Caco-2 (cell line): ENCODE measurements at regions not wholly inside any gene's neighbourhood (a gene's known extent, or its start where the extent isn't known, plus 50 kb on each side); places are given as distances from the start of the nearest gene placed in this dataset.

Experiments
- BruUV-seq: library from RNA; stranded (reverse); fragments of 400-500 nt; replicated peaks from 2 replicates; lab custom pipeline; 2021; lab: Mats Ljungman, UMichigan
- CTCF ChIA-PET: fragments of 300-600 bp; sonication (Branson Sonifier 250); formaldehyde crosslinking; loops from one replicate; lab custom pipeline; 2022; ENCODE audit warnings: antibody characterized with exemption; lab: Charles Lee
- POLR2A ChIA-PET: fragments of 300-600 bp; sonication (Branson Sonifier 250); formaldehyde crosslinking; loops from one replicate; lab custom pipeline; 2022; ENCODE audit warnings: antibody characterized with exemption; lab: Charles Lee
- DNase-seq, 2 experiments: peaks; one replicate each; pipeline versions ENCODE4 v3.0.0 to v3.0.0-alpha.2; 2020 to 2022
- H3K27me3 ChIP-seq: replicated peaks from 2 replicates; pipeline ENCODE4 v1.6.0; 2011; ENCODE audit warnings: low read length; ENCODE audit not compliant: control insufficient read depth, insufficient read depth
- H3K36me3 ChIP-seq: 2 replicates; pipeline ENCODE4 v1.5.1; 2011; ENCODE audit warnings: low read length; ENCODE audit not compliant: control insufficient read depth, insufficient read depth
- H3K4me1 ChIP-seq: fragments of 250-450 bp; sonication (Bioruptor Pico); 2 replicates; pipeline ENCODE4 v1.5.1; 2020; ENCODE audit warnings: mild to moderate bottlenecking
- H3K4me3 ChIP-seq: 2 replicates; pipeline ENCODE4 v1.5.1; 2011; ENCODE audit warnings: low read depth, mild to moderate bottlenecking, control low read depth, low read length
- H3K9me3 ChIP-seq: fragments of 250-450 bp; sonication (Bioruptor Pico); 2 replicates; pipeline ENCODE4 v1.5.1; 2020; ENCODE audit warnings: mild to moderate bottlenecking, moderate library complexity
- H3K27ac Mint-ChIP-seq: one replicate; pipeline ENCODE4 v1.8.0; 2022; ENCODE audit warnings: mixed read lengths; ENCODE audit not compliant: unreplicated experiment
- H3K27me3 Mint-ChIP-seq: one replicate; pipeline ENCODE4 v1.8.0; 2022; ENCODE audit warnings: mixed read lengths; ENCODE audit not compliant: insufficient read depth, unreplicated experiment
- H3K36me3 Mint-ChIP-seq: one replicate; pipeline ENCODE4 v1.8.0; 2022; ENCODE audit warnings: mild to moderate bottlenecking, mixed read lengths; ENCODE audit not compliant: insufficient read depth, unreplicated experiment
- H3K4me1 Mint-ChIP-seq: one replicate; pipeline ENCODE4 v1.8.0; 2022; ENCODE audit warnings: low read depth, mixed read lengths; ENCODE audit not compliant: unreplicated experiment
- H3K4me3 Mint-ChIP-seq: one replicate; pipeline ENCODE4 v1.8.0; 2022; ENCODE audit warnings: mild to moderate bottlenecking, moderate library complexity, mixed read lengths; ENCODE audit not compliant: unreplicated experiment
- H3K9me3 Mint-ChIP-seq: one replicate; pipeline ENCODE4 v1.8.0; 2022; ENCODE audit warnings: mixed read lengths; ENCODE audit not compliant: unreplicated experiment
- CTCF ChIP-seq, 2 experiments: fragments of 200-600 bp in 1 of 2; IDR thresholded peaks; 1 replicate in 1 of 2; 2 replicates in 1 of 2; pipeline versions ENCODE4 v1.5.1 to v1.8.0; 2011 to 2022; ENCODE audit warnings: antibody characterized with exemption in 1 of 2, control low read depth in 1 of 2, inconsistent platforms in 1 of 2, low read depth in 1 of 2, low read length in 1 of 2, mild to moderate bottlenecking in 1 of 2, moderate library complexity in 1 of 2; ENCODE audit not compliant: insufficient read depth in 1 of 2, severe bottlenecking in 1 of 2, unreplicated experiment in 1 of 2
- intact Hi-C: fragments of 100-400 bp; cut with micrococcal nuclease; formaldehyde crosslinking; loops from one replicate; pipeline ENCODE4 v1.10.0; 2022; ENCODE audit not compliant: unreplicated experiment

- H3K4me3 Mint-ChIP-seq: no peak overlapping the region
- Histone ChIP-seq H3K4me1 (peaks cover 9% of the 10 kb centered on the region), H3K9me3 (no peaks in the 10 kb centered on the region), H3K36me3 (no peaks in the 10 kb centered on the region), H3K27me3 (no peaks in the 10 kb centered on the region), H3K4me3 (no peak overlapping the region)
- no peak overlapping the region for H3K27ac Mint-ChIP-seq
- H3K27me3 Mint-ChIP-seq: peaks cover 7% of the 10 kb centered on the region
- CTCF ChIA-PET: no interaction called here
- DNase-seq: no peak
- H3K9me3 Mint-ChIP-seq: no peaks in the 10 kb centered on the region
- H3K4me1 Mint-ChIP-seq: no peaks in the 10 kb centered on the region
- TF ChIP-seq CTCF (IDR thresholded peaks at IDR 0.05; ENCODE audit: insufficient read depth in 1 of 2, low read depth in 1 of 2, low read length in 1 of 2, severe bottlenecking in 1 of 2, unreplicated experiment in 1 of 2): no peak
- no TSS peak for BruUV-seq
- POLR2A ChIA-PET: no interaction called here
- intact Hi-C loops: no loop called here
- no peaks in the 10 kb centered on the region for H3K36me3 Mint-ChIP-seq
Observed at GRCh38 chr22:47594836-47595521, 832.5 kb downstream of the TBC1D22A start.

- intact Hi-C loops: no loop called here
- H3K27me3 ChIP-seq: no peaks in the 10 kb centered on the region
- no peaks in the 10 kb centered on the region for H3K36me3 Mint-ChIP-seq
- no peak for TF ChIP-seq CTCF (IDR thresholded peaks at IDR 0.05; ENCODE audit: insufficient read depth in 1 of 2, low read depth in 1 of 2, low read length in 1 of 2, severe bottlenecking in 1 of 2, unreplicated experiment in 1 of 2)
- DNase-seq: no peak
- no peaks in the 10 kb centered on the region for H3K36me3 ChIP-seq
- H3K27me3 Mint-ChIP-seq: peaks cover 10% of the 10 kb centered on the region
- no peaks in the 10 kb centered on the region for H3K9me3 ChIP-seq
- H3K4me1 Mint-ChIP-seq: no peaks in the 10 kb centered on the region
- no peak overlapping the region for H3K27ac Mint-ChIP-seq
- CTCF ChIA-PET: no interaction called here
- BruUV-seq: no TSS peak
- no peak overlapping the region for H3K4me3 ChIP-seq
- H3K4me1 ChIP-seq: peaks cover 9% of the 10 kb centered on the region
- POLR2A ChIA-PET: no interaction called here
- H3K9me3 Mint-ChIP-seq: no peaks in the 10 kb centered on the region
- no peak overlapping the region for H3K4me3 Mint-ChIP-seq
Observed at GRCh38 chr22:47593911-47594311, 831.5 kb downstream of the TBC1D22A start.

GRCh38 chr22:47593291-47593690, 830.8 kb downstream of the TBC1D22A start:
- H3K9me3 Mint-ChIP-seq: no peaks in the 10 kb centered on the region
- no TSS peak for BruUV-seq
- no peaks in the 10 kb centered on the region for H3K27me3 ChIP-seq

More at GRCh38 chr22:47593291-47593690, 830.8 kb downstream of the TBC1D22A start:
- intact Hi-C loops: no loop called here
- H3K4me1 Mint-ChIP-seq: no peaks in the 10 kb centered on the region
- DNase-seq: no peak
- Histone ChIP-seq H3K36me3 (no peaks in the 10 kb centered on the region), H3K4me3 (no peak overlapping the region), H3K9me3 (no peaks in the 10 kb centered on the region), H3K4me1 (peaks cover 9% of the 10 kb centered on the region)
- CTCF ChIA-PET: no interaction called here
- peaks cover 13% of the 10 kb centered on the region for H3K27me3 Mint-ChIP-seq
- POLR2A ChIA-PET: no interaction called here
- H3K36me3 Mint-ChIP-seq: no peaks in the 10 kb centered on the region
- H3K27ac Mint-ChIP-seq: no peak overlapping the region
- H3K4me3 Mint-ChIP-seq: no peak overlapping the region
- TF ChIP-seq CTCF (IDR thresholded peaks at IDR 0.05; ENCODE audit: insufficient read depth in 1 of 2, low read depth in 1 of 2, low read length in 1 of 2, severe bottlenecking in 1 of 2, unreplicated experiment in 1 of 2): no peak
